ENCODE measurements at regions not wholly inside any gene's neighbourhood (a gene's known extent, or its start where the extent isn't known, plus 50 kb on each side); places are given as distances from the start of the nearest gene placed in this dataset.

GRCh38 chr5:2569774-2570542, 181.5 kb downstream of the IRX2 start:
- DNase-seq (ENCODE audit: low read depth): no peak

GRCh38 chr5:2569176-2569575, 182.3 kb downstream of the IRX2 start:
- DNase-seq (ENCODE audit: low read depth): no peak

- no peak for DNase-seq (ENCODE audit: low read depth)
Measured at GRCh38 chr5:2566284-2566683, 185.2 kb downstream of the IRX2 start.

- DNase-seq (ENCODE audit: low read depth): no peak
Measured at GRCh38 chr5:2565147-2565546, 186.3 kb downstream of the IRX2 start.

- DNase-seq (ENCODE audit: low read depth): no peak
Measured at GRCh38 chr5:2563046-2563445, 188.4 kb downstream of the IRX2 start.

GRCh38 chr5:2562036-2562435, 189.4 kb downstream of the IRX2 start:
- no peak for DNase-seq (ENCODE audit: low read depth)

- no peak for DNase-seq (ENCODE audit: low read depth)
Measured at GRCh38 chr5:2560435-2560834, 191.0 kb downstream of the IRX2 start.

- DNase-seq (ENCODE audit: low read depth): no peak
Measured at GRCh38 chr5:2557435-2557834, 194.0 kb downstream of the IRX2 start.

- DNase-seq (ENCODE audit: low read depth): no peak
Measured at GRCh38 chr5:2556375-2556966, 195.0 kb downstream of the IRX2 start.

GRCh38 chr5:2553611-2554010, 197.9 kb downstream of the IRX2 start:
- DNase-seq (ENCODE audit: low read depth): no peak

GRCh38 chr5:2550509-2550908, 201.0 kb downstream of the IRX2 start:
- DNase-seq (ENCODE audit: low read depth): no peak

GRCh38 chr5:2549900-2550299, 201.6 kb downstream of the IRX2 start:
- no peak for DNase-seq (ENCODE audit: low read depth)

- no peak for DNase-seq (ENCODE audit: low read depth)
Measured at GRCh38 chr5:2549354-2549753, 202.1 kb downstream of the IRX2 start.

- no peak for DNase-seq (ENCODE audit: low read depth)
Measured at GRCh38 chr5:2546938-2547337, 204.5 kb downstream of the IRX2 start.

GRCh38 chr5:2544003-2544402, 207.5 kb downstream of the IRX2 start:
- no peak for DNase-seq (ENCODE audit: low read depth)

GRCh38 chr5:2542821-2543220, 208.7 kb downstream of the IRX2 start:
- DNase-seq (ENCODE audit: low read depth): no peak

GRCh38 chr5:2542026-2542425, 209.5 kb downstream of the IRX2 start:
- no peak for DNase-seq (ENCODE audit: low read depth)

GRCh38 chr5:2538169-2538568, 213.3 kb downstream of the IRX2 start:
- no peak for DNase-seq (ENCODE audit: low read depth)

- no peak for DNase-seq (ENCODE audit: low read depth)
Measured at GRCh38 chr5:2537378-2538145, 213.9 kb downstream of the IRX2 start.

GRCh38 chr5:2536632-2537377, 214.7 kb downstream of the IRX2 start:
- no peak for DNase-seq (ENCODE audit: low read depth)

- no peak for DNase-seq (ENCODE audit: low read depth)
Measured at GRCh38 chr5:2534970-2535369, 216.5 kb downstream of the IRX2 start.

GRCh38 chr5:2534251-2534650, 217.2 kb downstream of the IRX2 start:
- DNase-seq (ENCODE audit: low read depth): no peak

Data from stimulated activated CD8-positive, alpha-beta memory T cell treated with anti-CD3 and anti-CD28 coated beads, Interleukin-12 subunit alpha, Interleukin-12 subunit beta, amount 100 ng/mL, for 4 hours (primary cell).